AG08396 (cell line): ENCODE measurements at regions not wholly inside any gene's neighbourhood (a gene's known extent, or its start where the extent isn't known, plus 50 kb on each side); places are given as distances from the start of the nearest gene placed in this dataset.

Experiments used
- DNase-seq: peaks from one replicate; pipeline ENCODE4 v3.0.0; 2012; ENCODE audit warnings: low spot score, mixed read lengths

DNA sequence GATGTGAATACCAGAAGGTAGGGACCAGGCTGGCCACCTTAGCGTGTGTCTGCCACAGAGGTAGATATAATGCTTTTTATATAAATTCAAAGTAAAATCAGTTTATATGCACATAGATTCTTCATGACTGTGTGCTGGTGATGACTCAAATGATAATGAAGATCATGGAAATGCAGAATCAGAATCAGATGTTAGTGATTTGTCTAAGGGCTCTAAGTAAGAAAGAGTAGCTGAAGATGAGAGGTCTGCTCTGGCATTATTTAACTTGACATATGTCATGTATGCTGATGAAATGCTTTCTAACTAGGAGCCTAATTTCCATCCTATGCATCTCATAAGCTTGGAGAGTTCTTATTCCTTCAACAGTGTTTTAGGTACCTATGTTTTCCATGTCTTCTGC is 50.3 kb upstream of the DPH6 start:
- no peak for DNase-seq

DNA sequence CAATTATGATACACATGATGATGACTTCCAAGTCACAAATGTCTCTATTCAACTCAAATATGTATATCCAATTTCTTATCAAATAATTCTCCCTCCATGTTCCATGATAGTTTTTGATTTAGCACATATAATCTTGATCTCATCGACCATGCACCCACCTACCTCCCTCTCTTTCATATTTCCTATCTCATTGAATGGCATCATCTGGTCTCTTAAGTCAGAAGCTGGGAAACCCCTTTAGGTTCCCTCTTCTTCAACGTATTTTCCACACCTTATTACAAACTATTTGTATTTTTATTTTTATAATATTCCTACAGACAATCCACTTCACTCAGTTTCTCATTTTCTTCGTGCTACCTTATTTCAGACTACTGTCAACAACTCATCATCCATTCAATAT is 56.9 kb upstream of the DPH6 start:
- no peak for DNase-seq

DNA sequence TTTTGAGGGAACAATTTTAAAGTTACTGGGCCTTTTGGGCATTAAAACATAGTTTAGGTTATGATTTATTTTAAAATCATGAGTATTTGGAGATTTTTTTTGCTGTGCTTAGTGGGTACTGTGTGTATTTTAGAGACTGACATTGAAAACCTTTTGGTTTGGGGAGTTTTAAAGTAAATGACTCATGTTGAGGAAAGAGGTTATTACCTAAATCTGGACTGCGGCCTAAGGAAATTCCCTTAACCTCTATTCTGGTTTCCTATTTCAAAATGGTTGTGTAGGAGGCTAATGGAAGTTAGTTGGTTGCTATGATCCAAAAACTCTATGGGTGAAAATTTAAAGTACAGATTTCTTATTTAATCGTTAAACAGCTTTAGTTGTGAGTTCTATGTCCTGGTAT is 57.3 kb upstream of the DPH6 start:
- no peak for DNase-seq

DNA sequence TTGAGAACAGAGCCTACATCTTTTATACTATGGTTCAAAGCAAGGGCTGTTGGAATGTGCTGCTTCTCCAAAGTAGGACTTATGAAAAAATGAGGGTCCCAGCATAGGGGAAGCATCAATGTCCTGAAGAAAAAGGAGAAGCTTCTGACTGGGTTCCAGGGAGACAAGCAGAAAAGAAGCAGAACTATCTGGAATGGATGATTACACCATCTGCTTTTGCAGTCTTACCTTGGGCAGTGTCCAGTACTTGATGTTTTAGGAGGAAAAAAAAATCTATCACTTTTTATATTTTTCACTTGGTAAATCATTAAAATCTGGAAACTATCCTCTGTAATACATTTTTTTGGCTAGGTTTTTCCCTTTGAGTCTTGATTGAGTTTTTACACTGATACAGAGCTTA is 57.9 kb upstream of the DPH6 start:
- DNase-seq: no peak

DNA sequence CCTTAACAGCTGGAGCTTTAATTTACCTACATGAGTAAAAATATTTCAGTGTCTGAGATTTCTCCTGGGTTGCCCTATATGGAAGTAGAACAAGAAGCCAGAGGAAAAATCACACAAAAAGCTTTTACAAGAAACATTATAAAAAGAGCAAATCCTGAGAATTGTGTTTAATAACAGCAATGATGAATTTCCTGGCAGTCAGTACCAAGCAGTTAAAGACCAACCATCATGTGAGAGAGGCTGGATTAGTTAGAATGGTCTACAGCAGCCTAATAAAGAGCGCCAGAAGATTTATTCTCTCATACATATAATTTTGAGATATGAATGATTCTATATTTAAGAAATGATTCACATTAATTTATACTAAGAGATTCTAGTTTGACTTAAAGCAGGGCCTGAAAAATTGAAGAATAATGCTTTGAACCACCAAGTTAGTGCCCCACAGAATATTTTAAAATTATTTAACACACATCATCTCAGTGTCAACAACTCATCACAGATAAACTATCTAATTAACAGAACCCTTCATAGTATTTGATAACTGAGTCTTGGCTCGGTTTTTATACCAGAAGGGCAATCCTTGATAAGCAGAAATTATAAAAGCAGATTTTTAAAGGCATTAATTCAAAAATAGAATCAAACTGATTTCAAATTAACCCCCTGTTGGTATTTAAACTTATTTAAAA is 59.9 kb upstream of the DPH6 start:
- no peak for DNase-seq

DNA sequence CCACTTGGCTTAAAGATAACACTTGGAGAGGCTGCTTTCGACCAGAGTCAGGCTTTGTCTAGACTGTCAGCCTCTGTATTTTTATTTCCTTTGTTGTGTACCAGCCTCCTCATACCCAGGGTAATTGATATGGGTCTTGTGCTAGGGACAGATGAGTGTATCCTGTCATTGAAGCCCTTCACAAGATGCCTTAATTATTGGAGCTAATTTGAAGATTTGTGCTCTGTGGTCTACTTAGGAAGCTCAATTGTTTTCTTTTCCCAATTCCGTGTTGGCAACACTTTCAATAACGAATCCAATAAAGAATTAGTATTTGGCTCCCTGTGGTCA is 60.5 kb upstream of the DPH6 start:
- DNase-seq: no peak

DNA sequence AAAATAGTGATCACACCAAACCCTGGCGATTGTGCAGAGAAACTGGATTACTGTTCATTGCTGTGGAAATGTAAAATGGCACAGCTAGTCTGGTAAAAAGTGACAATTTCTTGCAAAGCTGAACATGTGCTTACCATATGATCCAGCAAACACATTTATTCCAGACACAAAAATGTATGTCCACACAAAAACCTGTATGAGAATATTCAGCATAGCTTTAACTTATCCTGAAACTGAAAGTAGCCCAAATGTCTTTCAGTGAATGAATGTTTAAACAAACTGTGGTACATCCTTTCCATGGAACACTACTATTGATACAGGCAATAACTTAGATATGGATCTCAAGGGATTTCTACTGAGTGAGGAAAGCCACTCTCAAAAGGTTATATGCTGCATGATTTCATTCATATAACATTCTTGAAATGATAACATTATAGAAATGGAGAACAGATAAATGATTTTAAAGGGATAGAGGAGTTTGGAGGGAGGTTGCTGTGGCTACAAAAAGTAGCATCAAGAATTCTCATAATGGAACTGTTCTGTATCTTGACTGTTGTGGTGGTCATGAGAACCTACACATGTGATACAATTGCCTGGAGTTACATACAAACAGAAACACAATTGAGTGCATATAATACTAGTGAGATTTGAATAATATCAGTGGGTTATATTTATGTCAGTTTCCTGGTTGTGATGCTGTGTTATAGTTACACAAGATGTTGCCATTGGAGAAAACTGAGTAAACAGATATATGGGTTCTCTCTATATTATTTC is 70.7 kb upstream of the DPH6 start:
- no peak for DNase-seq

DNA sequence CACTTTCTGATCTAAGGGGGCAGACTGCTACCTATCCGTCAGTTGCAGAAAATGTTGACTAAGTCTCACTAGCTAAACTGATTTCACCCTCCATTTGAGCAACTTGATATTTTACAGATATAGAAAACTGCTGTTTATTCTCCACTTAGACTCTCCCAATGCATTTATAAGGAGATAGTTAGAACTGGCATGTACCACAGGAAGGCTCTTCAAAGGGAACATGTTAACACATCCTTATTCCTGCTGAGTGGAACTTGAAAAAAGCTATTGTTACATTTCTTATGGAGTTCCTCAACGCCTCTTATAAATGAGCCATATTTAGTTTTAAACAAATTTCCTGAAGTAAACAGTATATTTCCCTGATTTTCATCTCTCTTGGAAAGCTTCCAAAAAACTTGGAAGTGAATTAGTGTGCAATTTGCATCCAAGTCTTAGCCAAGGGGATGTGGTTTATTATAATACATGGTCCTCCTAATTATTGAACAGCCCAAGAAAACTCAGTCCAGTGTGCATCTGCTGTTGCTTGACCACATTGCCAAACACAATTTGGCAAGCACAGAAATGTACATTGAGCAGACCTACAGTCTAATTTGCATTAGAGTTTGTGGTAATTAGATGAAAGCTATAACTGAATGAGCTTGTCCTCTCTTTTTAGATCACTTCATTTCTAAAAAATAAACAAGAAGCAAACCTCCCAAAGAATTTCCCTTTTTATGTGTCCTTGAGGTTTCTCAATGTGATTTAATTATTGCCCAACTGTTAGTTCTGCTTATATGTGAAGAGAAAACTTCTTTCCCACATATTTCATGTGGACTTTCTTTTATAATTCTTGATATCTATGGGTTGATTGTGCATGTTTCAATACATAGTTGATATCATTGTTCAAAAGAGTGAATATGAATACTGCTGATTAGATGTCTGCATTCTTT is 72.6 kb upstream of the DPH6 start:
- DNase-seq: no peak

DNA sequence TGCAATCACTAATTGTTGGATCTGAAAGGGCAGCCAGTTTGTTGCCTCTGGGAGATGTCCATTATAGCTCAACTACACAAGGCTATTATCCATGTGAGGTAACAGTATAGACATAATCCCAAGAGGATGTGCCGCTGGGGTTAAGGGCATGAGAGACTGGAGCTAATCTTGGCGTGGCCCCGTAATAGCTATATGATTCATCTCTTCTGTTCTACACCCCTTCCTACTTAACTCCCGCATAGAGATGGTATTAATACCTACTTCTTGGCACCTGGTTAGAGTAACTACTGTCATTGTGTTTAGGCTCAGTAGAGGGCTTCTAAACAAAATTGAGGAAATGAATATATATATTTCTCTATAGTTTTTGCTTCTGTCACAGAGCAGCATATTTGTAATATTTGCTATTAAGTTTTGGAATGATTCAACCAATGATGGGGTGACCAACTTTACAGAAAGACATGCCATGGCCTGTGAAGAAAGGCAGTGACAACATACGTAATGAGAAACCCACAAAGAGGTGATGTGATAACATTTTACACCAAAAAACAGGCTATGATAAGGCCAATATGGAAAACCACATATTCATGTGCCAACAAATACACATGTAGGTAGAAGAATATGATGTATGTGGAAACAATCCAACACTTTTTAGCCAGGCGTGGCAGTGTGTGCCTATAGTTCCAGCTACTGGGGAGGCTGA is 76.8 kb upstream of the DPH6 start:
- no peak for DNase-seq

DNA sequence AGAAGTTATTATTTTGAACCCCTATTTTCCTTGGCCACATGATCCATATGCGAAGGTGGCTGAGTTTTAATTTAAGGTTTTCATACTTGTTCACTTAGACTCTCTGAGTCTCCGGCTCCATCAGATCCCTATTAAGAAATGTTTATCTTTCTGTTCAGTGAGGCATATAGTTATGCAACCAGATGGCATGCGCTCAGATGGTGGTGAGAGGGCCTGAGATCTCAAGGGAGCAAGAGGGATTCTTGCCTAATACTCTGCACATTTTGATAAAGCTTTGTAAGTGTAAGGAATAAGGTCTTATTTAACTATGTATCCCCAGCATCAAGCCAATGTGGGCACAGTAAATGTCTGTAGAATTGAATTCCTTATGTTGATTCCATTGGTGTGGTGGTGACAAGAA is 78.9 kb upstream of the DPH6 start:
- DNase-seq: peak; percentile 47

DNA sequence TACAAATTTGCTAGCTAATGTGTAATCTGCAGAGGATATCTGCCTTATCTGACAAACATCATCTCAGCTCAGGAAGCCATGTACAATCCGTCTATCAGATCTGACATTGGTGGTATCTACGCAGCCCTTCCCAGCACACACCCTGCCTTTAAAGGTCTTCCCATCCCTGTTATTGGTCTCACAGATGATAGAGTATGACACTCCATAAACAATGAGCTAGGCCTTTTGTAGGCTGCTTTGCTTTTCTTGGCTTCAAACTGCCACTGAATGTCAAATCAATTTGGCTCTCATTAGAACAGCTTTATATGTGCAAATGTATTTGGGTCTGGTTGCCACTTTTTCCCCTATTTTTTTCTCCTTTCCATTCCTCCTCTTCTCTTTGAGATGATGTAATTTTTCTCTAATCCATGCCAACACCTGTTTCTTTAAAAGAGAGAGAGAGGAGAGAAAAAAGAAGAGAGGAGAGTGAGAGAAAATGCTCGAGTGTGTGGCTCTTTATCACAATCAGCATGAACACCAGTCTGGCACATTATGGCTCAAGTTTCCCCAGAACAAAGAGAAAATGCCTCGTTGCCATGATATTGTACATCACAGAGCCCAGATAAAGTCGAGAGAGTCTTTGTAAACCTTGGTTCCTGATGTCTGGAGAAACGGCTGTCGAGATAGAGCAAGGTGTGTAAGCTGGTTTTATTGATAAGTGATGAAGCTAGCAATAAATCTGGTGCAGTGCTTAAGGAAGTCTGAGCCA is 80.8 kb upstream of the DPH6 start:
- DNase-seq: no peak

DNA sequence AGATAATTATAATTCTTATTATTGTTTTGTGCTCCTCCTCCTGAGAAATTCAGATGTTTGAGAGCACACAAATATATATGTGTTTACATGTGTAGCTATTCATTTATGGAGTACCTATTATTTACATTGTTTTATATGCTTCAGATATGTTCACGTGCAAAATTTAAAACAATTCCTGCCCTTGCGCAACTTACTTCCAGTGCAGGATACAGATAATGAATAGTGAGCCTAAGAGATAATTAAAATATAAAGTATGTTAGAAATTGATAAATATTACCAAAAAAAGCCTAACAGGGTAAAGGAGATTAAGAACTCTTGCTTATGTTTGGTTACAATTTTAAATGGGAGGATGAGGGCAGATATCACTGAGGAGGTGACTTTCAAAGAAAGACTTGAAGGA is 81.7 kb upstream of the DPH6 start:
- DNase-seq: no peak

DNA sequence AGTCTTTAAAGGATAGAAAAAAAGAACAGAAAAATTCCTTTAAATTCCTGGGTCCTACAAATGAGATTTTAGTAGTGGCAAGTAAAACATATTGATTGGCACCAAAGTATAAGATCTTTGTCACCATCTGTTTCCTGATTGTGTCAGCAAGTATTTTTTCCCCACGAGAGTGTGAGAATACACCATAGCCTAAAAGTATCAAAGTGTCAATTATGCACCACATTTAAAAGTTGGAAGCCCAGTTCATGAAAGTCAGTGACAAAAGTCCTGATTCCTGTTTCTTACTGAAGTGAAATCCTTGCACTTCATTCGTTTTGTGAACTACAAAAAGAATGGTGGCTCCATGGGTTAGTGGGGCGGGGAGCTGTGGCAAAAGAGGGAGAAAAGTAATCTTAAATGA is 83.8 kb upstream of the DPH6 start:
- DNase-seq: no peak

DNA sequence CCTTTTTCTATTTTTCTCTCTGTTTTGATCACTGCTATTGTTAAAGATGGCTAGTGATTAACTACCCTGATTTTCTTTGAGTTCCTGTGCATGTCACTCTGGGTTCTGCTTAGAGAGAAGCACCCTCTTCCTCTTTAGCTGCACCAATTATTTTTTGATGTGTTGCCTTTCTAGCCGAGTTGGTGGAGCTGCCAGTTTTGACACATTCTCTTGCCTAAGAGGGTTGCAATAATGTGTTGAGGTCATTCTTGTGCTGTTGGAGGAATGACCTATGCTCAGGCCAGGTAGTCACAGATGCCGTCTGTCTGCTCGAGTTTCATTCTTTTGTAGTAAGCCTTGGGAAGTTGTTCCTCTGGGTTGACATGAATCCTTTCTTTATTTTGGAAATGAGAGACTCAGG is 84.6 kb upstream of the DPH6 start:
- no peak for DNase-seq

DNA sequence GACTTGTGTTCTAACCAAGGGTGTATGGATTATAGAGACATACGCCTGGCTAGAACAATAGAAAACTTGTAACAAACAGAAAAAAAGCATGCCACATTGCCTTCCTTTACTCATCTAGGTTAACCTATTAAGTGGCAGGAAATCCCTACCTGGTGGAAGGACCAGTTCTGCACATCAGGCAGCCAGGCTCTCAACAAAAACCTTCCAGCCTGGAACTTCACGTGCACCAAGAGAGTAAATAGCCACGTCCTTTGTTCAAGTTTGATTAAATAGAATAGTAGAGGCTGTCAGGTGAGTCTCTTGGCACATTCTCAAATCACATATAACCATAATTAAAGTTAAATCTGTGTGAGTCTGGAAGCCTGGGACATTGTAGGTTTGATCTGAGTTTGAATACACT is 85.0 kb upstream of the DPH6 start:
- DNase-seq: no peak

DNA sequence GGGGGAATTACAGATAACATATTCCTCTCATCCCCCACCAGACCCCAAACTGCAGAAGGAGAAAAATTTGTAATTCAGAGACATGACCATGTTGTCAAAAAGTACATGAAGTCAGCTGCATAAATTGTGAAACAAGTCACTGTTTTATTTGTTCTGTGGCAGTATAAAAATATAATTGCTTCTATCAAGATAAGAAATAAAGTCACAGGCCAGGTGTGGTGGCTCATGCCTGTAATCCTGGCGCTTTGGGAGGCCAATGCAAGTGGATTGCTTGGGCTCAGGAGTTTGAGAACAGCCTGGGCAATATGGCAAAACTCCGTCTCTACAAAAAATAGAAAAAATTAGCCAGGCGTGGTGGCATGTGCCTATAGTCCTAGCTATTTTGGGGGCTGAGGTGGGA is 87.7 kb upstream of the DPH6 start:
- no peak for DNase-seq

DNA sequence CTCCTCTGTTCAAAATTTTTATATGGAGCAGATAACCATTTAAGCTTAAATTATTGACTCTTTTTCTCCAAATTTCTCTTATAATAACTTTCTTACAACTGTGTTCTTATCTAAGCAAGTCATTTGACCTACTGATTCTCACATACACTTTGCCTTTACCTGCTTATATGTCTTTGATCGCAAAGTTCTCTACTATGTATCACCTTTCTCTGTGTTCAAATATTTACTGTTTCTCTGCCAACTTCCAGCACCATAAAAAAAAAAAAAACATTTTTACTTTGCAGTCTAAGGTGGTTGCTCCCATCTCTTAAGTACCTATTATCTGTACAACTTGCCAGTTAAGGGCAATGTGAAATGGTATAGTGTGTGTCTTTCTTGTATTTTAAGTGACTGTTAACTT is 100.8 kb upstream of the DPH6 start:
- DNase-seq: no peak

DNA sequence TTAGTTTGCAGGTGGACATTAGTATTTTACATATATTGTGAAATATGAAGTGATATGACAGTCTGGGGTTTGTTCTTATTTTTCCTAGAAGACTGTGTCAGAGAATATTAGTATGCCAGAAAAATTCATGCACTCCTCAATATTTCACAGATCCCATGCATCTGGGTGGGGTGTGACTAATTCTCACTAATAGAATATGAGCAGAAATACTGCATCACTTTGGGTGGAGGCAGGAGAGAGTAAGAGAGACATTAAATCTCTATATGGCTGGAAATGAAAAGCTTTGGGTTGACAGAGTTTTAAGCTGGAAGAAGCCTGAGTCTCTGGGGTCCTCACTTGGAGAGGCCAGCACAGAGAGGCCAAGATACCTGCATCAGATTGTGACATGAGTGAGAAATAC is 101.3 kb upstream of the DPH6 start:
- no peak for DNase-seq

DNA sequence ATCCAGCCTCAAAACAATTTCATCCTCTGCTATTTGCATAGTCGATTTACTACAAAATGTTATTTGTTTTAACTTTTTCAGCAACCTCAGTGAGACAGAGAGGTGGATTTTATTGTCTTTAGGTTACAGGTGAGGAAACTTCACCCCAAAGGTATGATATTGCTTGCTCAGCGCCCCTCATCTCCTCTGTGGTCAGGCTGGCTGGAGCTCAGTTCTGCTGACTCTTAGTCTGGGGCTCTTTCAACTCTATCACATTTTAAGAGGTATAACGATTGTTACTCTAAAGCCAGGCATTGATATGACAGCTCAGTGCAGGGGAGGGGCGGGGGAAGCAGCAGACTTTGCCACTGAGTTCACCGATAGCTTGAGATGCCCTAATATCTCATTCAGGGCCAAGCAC is 103.0 kb upstream of the DPH6 start:
- no peak for DNase-seq

DNA sequence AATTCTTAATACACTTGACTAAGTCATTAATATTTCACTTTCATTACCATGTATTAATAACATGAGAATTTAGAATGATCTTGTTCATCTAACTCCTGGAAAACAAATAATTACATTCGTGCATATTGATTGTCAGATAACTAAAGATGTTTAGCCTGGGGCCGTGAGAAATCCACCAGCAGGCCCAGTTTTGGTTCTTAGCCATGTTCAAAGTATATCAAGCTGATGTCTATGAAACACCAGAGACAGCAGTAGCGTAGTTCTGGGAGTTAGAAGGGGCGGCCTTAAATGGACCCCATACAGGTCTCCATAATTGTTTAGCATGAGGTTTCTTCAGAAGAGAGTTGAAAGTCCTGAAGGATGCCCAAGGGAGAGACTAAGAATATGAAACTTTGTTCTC is 103.6 kb upstream of the DPH6 start:
- DNase-seq: no peak

DNA sequence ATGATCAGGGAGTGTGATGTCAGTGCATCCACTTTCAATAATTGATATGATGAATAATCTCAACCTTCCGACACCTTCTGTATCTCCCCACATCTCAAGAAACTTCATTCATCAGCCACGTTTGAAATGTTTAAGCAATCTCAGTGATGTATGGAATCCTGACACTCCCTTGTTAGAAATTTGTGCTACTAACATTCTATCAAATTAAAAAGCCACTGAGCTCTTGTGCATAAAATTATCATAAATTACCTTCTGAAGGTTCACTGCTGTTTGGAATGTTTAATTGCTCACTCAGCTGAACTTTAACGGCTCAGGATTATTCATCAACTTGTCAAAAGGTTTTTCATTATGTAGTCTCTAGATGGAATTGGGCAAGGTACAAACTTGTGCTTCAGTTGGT is 108.4 kb upstream of the DPH6 start:
- no peak for DNase-seq
